Ramos (cell line): ENCODE measurements at regions not wholly inside any gene's neighbourhood (a gene's known extent, or its start where the extent isn't known, plus 50 kb on each side); places are given as distances from the start of the nearest gene placed in this dataset.

Experiments
- in situ Hi-C: fragments of 300-500 bp; cut with MboI; formaldehyde crosslinking; loops from one replicate; pipeline ENCODE4 v1.14.3; 2022; ENCODE audit warnings: low sequenced_read_pairs; ENCODE audit not compliant: unreplicated experiment

- in situ Hi-C loops, result no loop called here
Observed at GRCh38 chr5:167664222-167664804, 627.1 kb upstream of the WWC1 start.

DNA sequence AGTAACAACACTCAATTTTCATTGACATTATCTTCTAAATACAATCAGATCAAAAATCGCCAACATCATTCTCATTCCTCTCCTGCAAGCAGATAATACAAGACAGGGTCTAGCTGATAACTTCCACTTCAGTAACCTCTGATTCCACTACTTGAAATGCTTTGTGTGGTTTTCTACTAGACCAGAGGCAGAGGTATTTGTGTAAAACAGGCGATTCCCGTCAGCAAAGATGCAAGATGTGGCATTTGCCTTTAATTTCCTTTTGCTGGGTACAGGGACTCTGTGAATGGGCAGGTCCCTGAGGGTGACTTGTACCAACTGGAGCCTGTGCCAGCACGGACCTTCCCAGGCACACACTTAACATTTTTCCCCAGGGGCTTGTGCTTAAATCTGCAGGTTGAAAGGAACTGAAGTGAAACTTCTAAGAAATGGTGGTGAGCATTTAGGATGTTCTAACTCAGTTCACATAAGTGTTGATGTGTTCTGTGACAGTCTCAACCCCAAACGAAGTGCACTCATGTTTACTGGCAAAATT, 625.5 kb upstream of the WWC1 start:
- in situ Hi-C loops, result no loop called here

GRCh38 chr5:167671176-167671575, 620.3 kb upstream of the WWC1 start:
- in situ Hi-C loops, result no loop called here

- in situ Hi-C loops, result no loop called here
Observed at GRCh38 chr5:167673942-167674341, 617.5 kb upstream of the WWC1 start.

- in situ Hi-C loops, result no loop called here
Observed at GRCh38 chr5:167678481-167678880, 613.0 kb upstream of the WWC1 start.

- in situ Hi-C loops, result no loop called here
Observed at GRCh38 chr5:167684251-167684650, 607.2 kb upstream of the WWC1 start.

- in situ Hi-C loops, result no loop called here
Observed at GRCh38 chr5:167688341-167689130, 602.9 kb upstream of the WWC1 start.

DNA sequence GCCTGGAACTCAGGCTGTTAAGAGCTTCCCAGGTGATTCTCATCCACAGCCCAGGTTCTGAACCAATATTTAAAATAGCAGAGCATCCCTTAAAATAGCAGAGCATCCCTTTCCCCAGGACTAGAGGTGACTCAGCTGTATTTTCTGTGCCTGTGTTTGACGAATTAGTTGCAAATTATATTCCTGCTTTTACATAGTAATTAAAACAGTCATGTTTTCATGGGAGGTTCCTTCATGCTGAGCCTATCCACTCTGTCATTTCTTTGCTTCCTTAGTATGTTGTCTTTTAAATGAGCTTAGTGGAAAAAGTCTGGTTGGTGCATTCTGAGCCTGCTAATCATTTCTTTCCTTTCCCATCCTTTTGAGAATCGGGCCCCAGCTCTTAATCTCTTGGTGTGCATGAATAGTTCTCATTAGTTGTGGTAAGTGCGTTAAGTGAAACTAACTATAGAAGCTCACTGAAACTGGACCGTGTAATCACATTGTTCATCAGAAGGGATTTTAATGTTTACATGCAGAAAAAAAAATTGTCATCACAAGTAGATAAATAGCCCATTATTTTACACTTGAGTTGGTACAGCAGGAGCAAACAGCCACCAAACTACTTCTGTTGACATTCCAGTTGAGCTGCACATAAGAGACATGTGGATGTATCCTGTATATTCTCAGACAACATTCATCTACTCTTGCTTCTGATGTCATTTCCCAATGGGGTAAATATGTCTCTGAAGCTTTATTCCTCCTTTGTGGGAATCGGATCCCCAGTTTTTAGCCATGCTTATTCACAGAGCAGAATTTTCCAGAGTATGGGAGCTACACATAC, 596.9 kb upstream of the WWC1 start:
- in situ Hi-C loops, result no loop called here

GRCh38 chr5:167696558-167697314, 594.7 kb upstream of the WWC1 start:
- in situ Hi-C loops, result no loop called here

DNA sequence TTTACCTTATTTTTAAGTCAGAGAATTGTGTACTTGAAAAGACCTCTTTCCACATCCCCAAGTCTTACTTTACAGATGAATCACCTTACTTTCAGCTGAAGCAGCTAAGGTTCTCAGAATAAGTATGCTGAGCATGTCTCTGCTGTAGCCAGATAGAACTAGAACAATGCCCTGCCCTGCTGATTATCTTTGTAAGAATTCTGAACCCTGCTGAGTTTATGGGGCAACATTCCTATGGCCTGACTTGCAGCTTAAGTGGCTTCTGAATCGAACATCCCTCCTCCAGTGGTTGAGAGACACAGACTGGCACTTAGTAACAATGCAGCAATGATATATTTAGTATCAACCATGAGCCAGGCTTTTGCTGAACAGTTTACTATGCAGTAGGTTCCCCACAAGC, 592.0 kb upstream of the WWC1 start:
- in situ Hi-C loops, result no loop called here

DNA sequence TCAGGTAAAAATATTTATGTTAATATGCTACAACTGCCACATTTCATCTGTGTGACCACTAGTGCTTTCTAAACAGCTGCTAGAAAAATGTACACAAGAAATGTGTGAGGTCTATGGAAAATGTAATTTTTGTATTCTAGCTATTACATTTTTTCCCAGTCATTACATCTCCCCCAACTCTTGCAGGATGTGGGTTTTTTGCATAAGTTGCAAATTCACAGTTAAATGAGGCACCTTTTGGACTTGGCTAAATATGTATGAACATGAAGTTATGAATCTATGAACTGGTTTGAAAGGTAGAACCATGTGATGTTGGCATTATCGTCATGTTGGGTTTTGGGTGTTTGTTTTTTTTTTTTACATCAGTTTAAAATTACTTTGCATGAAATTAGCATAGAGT, 590.4 kb upstream of the WWC1 start:
- in situ Hi-C loops, result no loop called here

DNA sequence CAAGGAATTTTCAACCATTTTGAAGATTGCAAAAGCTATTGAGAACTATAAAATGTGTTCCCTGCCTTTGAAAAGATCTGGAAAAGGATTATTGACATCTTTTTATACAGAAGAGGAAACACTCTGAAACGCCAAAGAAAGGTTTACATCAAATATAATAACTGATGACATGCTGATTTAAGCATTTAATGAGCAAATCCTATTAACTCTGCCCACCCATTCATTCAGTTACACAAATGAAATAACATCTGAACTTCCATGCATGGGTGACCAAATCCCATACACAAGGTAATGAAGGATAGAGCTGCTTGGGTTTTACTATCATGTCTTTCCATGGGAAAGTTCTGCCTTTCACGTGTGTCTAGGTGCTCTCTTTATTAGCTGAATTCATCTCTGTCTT, 589.4 kb upstream of the WWC1 start:
- in situ Hi-C loops, result no loop called here

GRCh38 chr5:167708449-167708848, 583.0 kb upstream of the WWC1 start:
- in situ Hi-C loops, result no loop called here

DNA sequence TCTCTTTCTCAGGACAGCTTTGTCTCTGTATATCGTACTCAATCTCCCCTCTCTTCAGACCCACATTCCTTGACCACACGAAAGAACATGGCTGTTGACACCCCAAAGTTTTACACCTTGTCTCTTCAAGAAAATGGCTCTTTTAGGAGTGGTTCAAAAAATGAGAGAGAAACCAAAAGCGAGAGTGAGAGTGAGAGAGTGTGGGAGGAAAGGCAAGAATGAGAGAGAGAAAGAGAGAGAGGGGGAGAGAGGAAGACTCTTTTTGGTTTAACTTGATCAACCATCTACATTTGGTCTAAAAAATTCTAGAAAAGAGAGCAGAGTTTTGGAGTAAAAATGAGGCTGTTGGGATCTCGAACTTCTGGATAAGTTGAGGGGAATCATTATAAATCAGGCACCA, 581.8 kb upstream of the WWC1 start:
- in situ Hi-C loops, result no loop called here

GRCh38 chr5:167710444-167711073, 580.9 kb upstream of the WWC1 start:
- in situ Hi-C loops, result no loop called here

DNA sequence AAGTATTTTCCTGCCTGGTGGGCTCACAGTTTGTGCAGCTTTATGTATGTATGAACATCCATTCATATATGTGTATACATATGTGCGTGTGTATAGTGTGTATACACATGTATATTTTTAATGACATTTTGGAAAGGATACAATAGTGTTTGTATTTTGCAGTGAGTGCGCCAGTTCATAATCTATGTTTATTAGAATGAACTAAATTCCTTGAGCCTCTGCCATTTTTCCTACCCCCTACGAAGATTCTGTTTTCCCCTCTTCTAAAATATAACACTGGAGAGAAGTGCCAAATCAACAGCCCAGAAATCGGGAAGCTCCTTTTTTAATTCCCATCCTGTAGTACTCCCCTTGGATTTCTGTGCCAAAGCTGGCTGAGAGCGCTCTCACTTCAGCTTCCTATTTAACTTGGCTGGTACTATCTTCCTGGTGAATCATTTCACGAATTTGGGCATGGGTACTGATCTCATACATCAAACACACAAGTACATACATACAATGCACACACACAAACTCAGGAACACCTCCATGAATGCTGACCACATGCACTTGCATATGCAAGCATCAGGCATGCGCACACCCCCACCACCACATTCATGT, 578.4 kb upstream of the WWC1 start:
- in situ Hi-C loops, result no loop called here

GRCh38 chr5:167713896-167714295, 577.5 kb upstream of the WWC1 start:
- in situ Hi-C loops, result no loop called here

- in situ Hi-C loops, result no loop called here
Observed at GRCh38 chr5:167716126-167716775, 575.2 kb upstream of the WWC1 start.

GRCh38 chr5:167720259-167720658, 571.2 kb upstream of the WWC1 start:
- in situ Hi-C loops, result loop anchor here (10.0 kb wide), 1 partner anchor 505 kb away; no protein-coding TSS in a partner anchor
